PFSK-1 (cell line): ENCODE measurements at regions not wholly inside any gene's neighbourhood (a gene's known extent, or its start where the extent isn't known, plus 50 kb on each side); places are given as distances from the start of the nearest gene placed in this dataset.

Experiments
- POLR2AphosphoS5 ChIP-seq: IDR thresholded peaks from 2 replicates; pipeline ENCODE4 v1.6.1; 2012; ENCODE audit warnings: low read depth, mild to moderate bottlenecking, control low read depth, low read length, moderate library complexity
- REST ChIP-seq, 2 experiments: IDR thresholded peaks; 2 replicates each; pipeline versions ENCODE4 v1.6.1 to v1.8.0; 2011 to 2012; ENCODE audit warnings: low read depth in 2 of 2, low read length in 2 of 2, control low read depth in 1 of 2, inconsistent platforms in 1 of 2, mild to moderate bottlenecking in 1 of 2, moderate library complexity in 1 of 2; ENCODE audit not compliant: insufficient read depth in 1 of 2
- SIN3A ChIP-seq: IDR thresholded peaks from 2 replicates; pipeline ENCODE4 v1.6.1; 2012; ENCODE audit warnings: mild to moderate bottlenecking, low read length, moderate library complexity, borderline replicate concordance; ENCODE audit not compliant: insufficient read depth

GRCh38 chr1:95409276-95409675, 175.3 kb downstream of the RWDD3 start:
- TF ChIP-seq REST (IDR thresholded peaks at IDR 0.05; ENCODE audit: insufficient read depth in 1 of 2, low read depth in 2 of 2, low read length in 2 of 2) = no peak
- no peak for TF ChIP-seq SIN3A
- no peak for TF ChIP-seq POLR2AphosphoS5
